ENCODE measurements at regions not wholly inside any gene's neighbourhood (a gene's known extent, or its start where the extent isn't known, plus 50 kb on each side); places are given as distances from the start of the nearest gene placed in this dataset.

DNA sequence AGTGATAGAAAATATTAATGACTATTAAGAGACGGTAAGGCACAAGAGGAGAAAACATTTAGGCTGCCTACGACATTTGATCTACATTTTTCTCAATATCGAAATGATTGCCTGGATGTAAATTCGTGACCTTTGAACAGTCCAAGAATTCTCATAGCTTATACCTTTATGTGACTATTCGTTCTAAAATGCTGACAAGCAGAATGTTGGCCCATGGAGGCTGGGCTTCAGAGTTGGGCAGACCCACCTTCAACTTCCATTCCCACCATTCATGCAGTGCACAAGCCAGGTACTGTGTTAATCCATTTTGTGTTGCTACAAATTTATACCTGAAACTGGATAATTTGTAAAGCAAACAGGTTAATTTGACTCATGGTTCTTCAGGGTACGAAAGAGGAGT lies 441.4 kb upstream of the COBL start:
- Histone ChIP-seq H3K4me3 (ENCODE audit: low read length) (no peak overlapping the region), H3K4me1 (ENCODE audit: control insufficient read depth, insufficient read depth, low read length) (no peaks in the 10 kb centered on the region), H3K9me3 (ENCODE audit: control insufficient read depth, low read length) (no peaks in the 10 kb centered on the region), H3K27ac (ENCODE audit: low read depth, low read length) (no peak overlapping the region), H3K9ac (ENCODE audit: extremely low read depth, low read length, poor library complexity, severe bottlenecking) (no peak overlapping the region), H3K36me3 (ENCODE audit: control insufficient read depth, insufficient read depth, low read length) (no peaks in the 10 kb centered on the region), H3K27me3 (ENCODE audit: control insufficient read depth, insufficient read depth, low read length, poor library complexity, severe bottlenecking) (no peaks in the 10 kb centered on the region)
- no peaks in the 10 kb centered on the region for H3K4me1 Mint-ChIP-seq
- WGBS, 2 experiments (ENCODE audit: insufficient coverage in 1 of 2, insufficient read length in 1 of 2), result 91 to 98% methylated on average over 6 of the region's 6 CpGs
- no peak for DNase-seq
- H3K27me3 Mint-ChIP-seq (ENCODE audit: insufficient read depth), result no peaks in the 10 kb centered on the region
- TF ChIP-seq CTCF (conservative IDR thresholded peaks at IDR 0.05), result no peak
- no peaks in the 10 kb centered on the region for H3K9me3 Mint-ChIP-seq
- H3K27ac Mint-ChIP-seq, result no peak overlapping the region
- no peak overlapping the region for H3K4me3 Mint-ChIP-seq
- no peaks in the 10 kb centered on the region for H3K36me3 Mint-ChIP-seq (ENCODE audit: low read depth)

GRCh38 chr7:51732951-51733350 lies 416.3 kb upstream of the COBL start:
- peaks cover 61% of the 10 kb centered on the region for H3K27me3 Mint-ChIP-seq (ENCODE audit: insufficient read depth)
- H3K9me3 Mint-ChIP-seq, result peaks cover 24% of the 10 kb centered on the region
- Histone ChIP-seq H3K36me3 (ENCODE audit: control insufficient read depth, insufficient read depth, low read length) (no peaks in the 10 kb centered on the region), H3K4me1 (ENCODE audit: control insufficient read depth, insufficient read depth, low read length) (peaks cover 3% of the 10 kb centered on the region), H3K9me3 (ENCODE audit: control insufficient read depth, low read length) (peaks cover 11% of the 10 kb centered on the region), H3K9ac (ENCODE audit: extremely low read depth, low read length, poor library complexity, severe bottlenecking) (no peak overlapping the region), H3K27me3 (ENCODE audit: control insufficient read depth, insufficient read depth, low read length, poor library complexity, severe bottlenecking) (peaks cover 11% of the 10 kb centered on the region), H3K4me3 (ENCODE audit: low read length) (no peak overlapping the region), H3K27ac (ENCODE audit: low read depth, low read length) (no peak overlapping the region)
- peaks cover 3% of the 10 kb centered on the region for H3K36me3 Mint-ChIP-seq (ENCODE audit: low read depth)
- no peak overlapping the region for H3K4me3 Mint-ChIP-seq
- no peak for DNase-seq
- no peak overlapping the region for H3K27ac Mint-ChIP-seq
- peak; percentile 62 for TF ChIP-seq CTCF (conservative IDR thresholded peaks at IDR 0.05)
- peaks cover 17% of the 10 kb centered on the region for H3K4me1 Mint-ChIP-seq

- Mint-ChIP-seq H3K36me3 (ENCODE audit: low read depth) (peaks cover 3% of the 10 kb centered on the region), H3K9me3 (peaks cover 24% of the 10 kb centered on the region), H3K4me3 (no peak overlapping the region), H3K27me3 (ENCODE audit: insufficient read depth) (peaks cover 63% of the 10 kb centered on the region), H3K27ac (no peak overlapping the region), H3K4me1 (peaks cover 17% of the 10 kb centered on the region)
- DNase-seq, result no peak
- Histone ChIP-seq H3K27ac (ENCODE audit: low read depth, low read length) (no peak overlapping the region), H3K4me1 (ENCODE audit: control insufficient read depth, insufficient read depth, low read length) (peaks cover 3% of the 10 kb centered on the region), H3K27me3 (ENCODE audit: control insufficient read depth, insufficient read depth, low read length, poor library complexity, severe bottlenecking) (peaks cover 11% of the 10 kb centered on the region), H3K9ac (ENCODE audit: extremely low read depth, low read length, poor library complexity, severe bottlenecking) (no peak overlapping the region), H3K36me3 (ENCODE audit: control insufficient read depth, insufficient read depth, low read length) (no peaks in the 10 kb centered on the region), H3K4me3 (ENCODE audit: low read length) (no peak overlapping the region), H3K9me3 (ENCODE audit: control insufficient read depth, low read length) (peaks cover 11% of the 10 kb centered on the region)
- 40 to 64% methylated on average over 1 to 5 of the region's 5 CpGs for WGBS, 2 experiments (ENCODE audit: insufficient coverage in 1 of 2, insufficient read length in 1 of 2)
- TF ChIP-seq CTCF (conservative IDR thresholded peaks at IDR 0.05), result no peak
These were observed 415.5 kb upstream of the COBL start for GRCh38 chr7:51732116-51732515.
